ENCODE measurements at regions not wholly inside any gene's neighbourhood (a gene's known extent, or its start where the extent isn't known, plus 50 kb on each side); places are given as distances from the start of the nearest gene placed in this dataset.

- TF ChIP-seq CTCF (IDR thresholded peaks at IDR 0.05): no peak
- TF ChIP-seq POLR2A (IDR thresholded peaks at IDR 0.05): no peak
These were observed 113.6 kb downstream of the OAT start for GRCh38 chr10:124305131-124305530.
